ENCODE measurements at regions not wholly inside any gene's neighbourhood (a gene's known extent, or its start where the extent isn't known, plus 50 kb on each side); places are given as distances from the start of the nearest gene placed in this dataset.

GRCh38 chr2:143968360-143968759, 551.6 kb downstream of the ZEB2 start:
- H3K9me3 Mint-ChIP-seq (ENCODE audit: insufficient read depth): no peaks in the 10 kb centered on the region
- DNase-seq (no peak), ATAC-seq (ENCODE audit: low read depth) (no peak)
- POLR2A ChIA-PET: no interaction called here
- H3K4me1 Mint-ChIP-seq: no peaks in the 10 kb centered on the region
- H3K9ac ChIP-seq (ENCODE audit: low read length): no peak overlapping the region
- H3K36me3 ChIP-seq (replicated peaks in 1 of 2; ENCODE audit: control extremely low read depth in 1 of 2, control insufficient read depth in 1 of 2, extremely low read depth in 1 of 2, insufficient read depth in 2 of 2, low read length in 1 of 2): no peaks in the 10 kb centered on the region
- H3K9me3 ChIP-seq (ENCODE audit: control extremely low read depth in 1 of 3, control insufficient read depth in 2 of 3, insufficient read depth in 1 of 3, low read length in 2 of 3): no peaks in the 10 kb centered on the region
- no peaks in the 10 kb centered on the region for H4K20me1 ChIP-seq (ENCODE audit: control insufficient read depth, insufficient read depth, low read length, poor library complexity, severe bottlenecking)
- intact Hi-C loops (cut with micrococcal nuclease): no loop called here
- no peak overlapping the region for H3K4me3 ChIP-seq (ENCODE audit: control extremely low read depth in 1 of 5, extremely low read depth in 1 of 5, insufficient read depth in 1 of 5, low read depth in 2 of 5, low read length in 4 of 5)
- H3K4me3 Mint-ChIP-seq: no peak overlapping the region
- WGBS (ENCODE audit: insufficient coverage): no CpG with 5 or more reads among the region's 4 CpGs
- no peak overlapping the region for H3K4me2 ChIP-seq (replicated peaks; ENCODE audit: low read depth, low read length, poor library complexity, severe bottlenecking)
- H3K4me1 ChIP-seq (ENCODE audit: control insufficient read depth in 2 of 2, insufficient read depth in 2 of 2, low read length in 2 of 2): no peaks in the 10 kb centered on the region
- TF ChIP-seq EZH2 (IDR thresholded peaks at IDR 0.05; ENCODE audit: borderline replicate concordance, insufficient read depth, low read depth, low read length, poor library complexity, severe bottlenecking) (no peak), CTCF (IDR thresholded peaks at IDR 0.05) (no peak)
- no peaks in the 10 kb centered on the region for H3K27me3 ChIP-seq (replicated peaks in 1 of 4; ENCODE audit: control extremely low read depth in 1 of 4, control insufficient read depth in 3 of 4, insufficient read depth in 4 of 4, low read length in 3 of 4)
- no peaks in the 10 kb centered on the region for H3K79me2 ChIP-seq (ENCODE audit: control insufficient read depth, insufficient read depth, low read length)
- no peak overlapping the region for H3K27ac ChIP-seq (ENCODE audit: low read length in 2 of 2)
- H3K27ac Mint-ChIP-seq: no peak overlapping the region
- H3K27me3 Mint-ChIP-seq: no peaks in the 10 kb centered on the region
- CTCF ChIA-PET: no interaction called here
- H2AFZ ChIP-seq (ENCODE audit: insufficient read depth, low read depth, low read length, poor library complexity, severe bottlenecking): no peak overlapping the region

- no peaks in the 10 kb centered on the region for H3K27me3 ChIP-seq (replicated peaks in 1 of 4; ENCODE audit: control extremely low read depth in 1 of 4, control insufficient read depth in 3 of 4, insufficient read depth in 4 of 4, low read length in 3 of 4)
- DNase-seq: no peak
- no peaks in the 10 kb centered on the region for H3K79me2 ChIP-seq (ENCODE audit: control insufficient read depth, insufficient read depth, low read length)
- 100% methylated on average over 1 of the region's 4 CpGs for WGBS (ENCODE audit: insufficient coverage)
- H2AFZ ChIP-seq (ENCODE audit: insufficient read depth, low read depth, low read length, poor library complexity, severe bottlenecking): no peak overlapping the region
- ChIA-PET CTCF (no interaction called here), POLR2A (no interaction called here)
- no peak overlapping the region for H3K4me3 ChIP-seq (ENCODE audit: control extremely low read depth in 1 of 5, extremely low read depth in 1 of 5, insufficient read depth in 1 of 5, low read depth in 2 of 5, low read length in 4 of 5)
- Mint-ChIP-seq H3K9me3 (ENCODE audit: insufficient read depth) (no peaks in the 10 kb centered on the region), H3K4me1 (no peaks in the 10 kb centered on the region), H3K27ac (no peak overlapping the region), H3K27me3 (no peaks in the 10 kb centered on the region), H3K4me3 (no peak overlapping the region)
- no peak overlapping the region for H3K27ac ChIP-seq (ENCODE audit: low read length in 2 of 2)
- H3K9ac ChIP-seq (ENCODE audit: low read length): no peak overlapping the region
- no peaks in the 10 kb centered on the region for H4K20me1 ChIP-seq (ENCODE audit: control insufficient read depth, insufficient read depth, low read length, poor library complexity, severe bottlenecking)
- H3K4me1 ChIP-seq (ENCODE audit: control insufficient read depth in 2 of 2, insufficient read depth in 2 of 2, low read length in 2 of 2): no peaks in the 10 kb centered on the region
- H3K4me2 ChIP-seq (replicated peaks; ENCODE audit: low read depth, low read length, poor library complexity, severe bottlenecking): no peak overlapping the region
- no peak for TF ChIP-seq EZH2 (IDR thresholded peaks at IDR 0.05; ENCODE audit: borderline replicate concordance, insufficient read depth, low read depth, low read length, poor library complexity, severe bottlenecking)
- no peak for TF ChIP-seq CTCF (IDR thresholded peaks at IDR 0.05)
- H3K9me3 ChIP-seq (ENCODE audit: control extremely low read depth in 1 of 3, control insufficient read depth in 2 of 3, insufficient read depth in 1 of 3, low read length in 2 of 3): peaks cover 0 to 1% (median 0%) of the 10 kb centered on the region in 3 donors
- intact Hi-C loops (cut with micrococcal nuclease): no loop called here
- peaks cover 0 to 3% of the 10 kb centered on the region in 2 experiments for H3K36me3 ChIP-seq (replicated peaks in 1 of 2; ENCODE audit: control extremely low read depth in 1 of 2, control insufficient read depth in 1 of 2, extremely low read depth in 1 of 2, insufficient read depth in 2 of 2, low read length in 1 of 2)
- ATAC-seq (ENCODE audit: low read depth): no peak
Observed at GRCh38 chr2:143965493-143966164, 554.3 kb downstream of the ZEB2 start.
